HEK293 (cell line): ENCODE measurements at regions not wholly inside any gene's neighbourhood (a gene's known extent, or its start where the extent isn't known, plus 50 kb on each side); places are given as distances from the start of the nearest gene placed in this dataset.

Source experiments
- CTCF ChIA-PET: fragments of 350-600 bp; formaldehyde crosslinking; extraction: SDS; loops from one replicate; lab custom pipeline; 2021; ENCODE audit warnings: antibody characterized with exemption; lab: Yijun Ruan, JAX
- POLR2A ChIA-PET: fragments of 300-600 bp; formaldehyde crosslinking; extraction: SDS; loops from one replicate; lab custom pipeline; 2020; ENCODE audit warnings: antibody characterized with exemption, inconsistent platforms; lab: Yijun Ruan, JAX
- H3K27ac ChIP-seq: fragments of 200-500 bp; sonication (Bioruptor generic); 2 replicates; pipeline ENCODE4 v1.5.1; 2014; ENCODE audit warnings: low read depth, low read length, control low read depth, inconsistent platforms; ENCODE audit errors: extremely low read depth
- H3K36me3 ChIP-seq, 2 experiments: fragments of 200-500 bp in 1 of 2; sonication (Bioruptor generic) in 1 of 2; 1 replicate in 1 of 2; 2 replicates in 1 of 2; pipeline ENCODE4 v1.5.1; 2014 to 2017; ENCODE audit warnings: inconsistent platforms in 2 of 2, low read length in 2 of 2; ENCODE audit not compliant: control insufficient read depth in 2 of 2, insufficient read depth in 1 of 2
- H3K4me1 ChIP-seq: fragments of 200-500 bp; sonication (Bioruptor generic); 2 replicates; pipeline ENCODE4 v1.5.1; 2014; ENCODE audit warnings: mild to moderate bottlenecking, low read length, inconsistent platforms; ENCODE audit not compliant: control insufficient read depth, insufficient read depth
- H3K4me3 ChIP-seq: 2 replicates; pipeline ENCODE4 v1.5.1; 2011; ENCODE audit warnings: low read depth, mild to moderate bottlenecking, control low read depth, low read length, moderate library complexity
- H3K9me3 ChIP-seq: fragments of 200-500 bp; sonication (Bioruptor generic); 2 replicates; pipeline ENCODE4 v1.5.1; 2014; ENCODE audit warnings: low read depth, low read length, inconsistent platforms; ENCODE audit not compliant: control insufficient read depth, insufficient read depth
- HOXD13 ChIP-seq: sonication (generic); formaldehyde crosslinking; IDR thresholded peaks from 2 replicates; pipeline ENCODE4 v1.8.0; 2022; ENCODE audit warnings: missing genetic modification reagents, borderline replicate concordance
- KLF7 ChIP-seq: fragments of 450-650 bp; formaldehyde crosslinking; IDR thresholded peaks from 2 replicates; pipeline ENCODE4 v1.5.1; 2016; ENCODE audit warnings: missing biosample characterization, missing genetic modification characterization, borderline replicate concordance
- PBX3 ChIP-seq: sonication (generic); formaldehyde crosslinking; IDR thresholded peaks from 2 replicates; pipeline ENCODE4 v1.8.1; 2022; ENCODE audit warnings: mild to moderate bottlenecking, moderate library complexity, missing genetic modification reagents
- PRDM10 ChIP-seq: fragments of 450-650 bp; formaldehyde crosslinking; IDR thresholded peaks from 2 replicates; pipeline ENCODE4 v1.5.1; 2016; ENCODE audit warnings: missing biosample characterization, missing genetic modification characterization
- RBAK ChIP-seq: fragments of 450-650 bp; formaldehyde crosslinking; IDR thresholded peaks from 2 replicates; pipeline ENCODE4 v1.5.1; 2016; ENCODE audit warnings: missing biosample characterization, missing genetic modification characterization
- WT1 ChIP-seq: fragments of 450-650 bp; formaldehyde crosslinking; IDR thresholded peaks from 2 replicates; pipeline ENCODE4 v1.5.1; 2016; ENCODE audit warnings: missing biosample characterization, missing genetic modification characterization
- ZBTB21 ChIP-seq: fragments of 450-650 bp; formaldehyde crosslinking; IDR thresholded peaks from 2 replicates; pipeline ENCODE4 v1.5.1; 2017; ENCODE audit warnings: missing biosample characterization, missing genetic modification characterization
- ZBTB8A ChIP-seq: fragments of 450-650 bp; formaldehyde crosslinking; IDR thresholded peaks from 2 replicates; pipeline ENCODE4 v1.5.1; 2016; ENCODE audit warnings: missing biosample characterization, missing genetic modification characterization
- ZFHX2 ChIP-seq: fragments of 450-650 bp; formaldehyde crosslinking; conservative IDR thresholded peaks from 2 replicates; pipeline ENCODE4 v1.5.1; 2016; ENCODE audit warnings: missing biosample characterization, missing genetic modification characterization
- ZNF121 ChIP-seq: fragments of 450-650 bp; formaldehyde crosslinking; IDR thresholded peaks from 2 replicates; pipeline ENCODE4 v1.5.1; 2016; ENCODE audit warnings: missing biosample characterization, missing genetic modification characterization
- ZNF175 ChIP-seq: fragments of 450-650 bp; formaldehyde crosslinking; IDR thresholded peaks from 2 replicates; pipeline ENCODE4 v1.5.1; 2016; ENCODE audit warnings: missing biosample characterization, missing genetic modification characterization
- ZNF2 ChIP-seq: fragments of 450-650 bp; formaldehyde crosslinking; IDR thresholded peaks from 2 replicates; pipeline ENCODE4 v1.5.1; 2016; ENCODE audit warnings: missing biosample characterization, missing genetic modification characterization
- ZNF239 ChIP-seq: fragments of 450-650 bp; formaldehyde crosslinking; IDR thresholded peaks from 2 replicates; pipeline ENCODE4 v1.5.1; 2016; ENCODE audit warnings: missing biosample characterization, missing genetic modification characterization
- ZNF266 ChIP-seq: fragments of 450-650 bp; formaldehyde crosslinking; IDR thresholded peaks from 2 replicates; pipeline ENCODE4 v1.5.1; 2016; ENCODE audit warnings: missing biosample characterization, missing genetic modification characterization, low read depth
- ZNF280C ChIP-seq: fragments of 450-650 bp; formaldehyde crosslinking; IDR thresholded peaks from 2 replicates; pipeline ENCODE4 v1.5.1; 2016; ENCODE audit warnings: missing biosample characterization, missing genetic modification characterization
- ZNF350 ChIP-seq: fragments of 450-650 bp; formaldehyde crosslinking; IDR thresholded peaks from 2 replicates; pipeline ENCODE4 v1.5.0; 2017; ENCODE audit warnings: missing biosample characterization, mild to moderate bottlenecking, missing genetic modification characterization
- ZNF510 ChIP-seq: fragments of 450-650 bp; formaldehyde crosslinking; IDR thresholded peaks from 2 replicates; pipeline ENCODE4 v1.5.1; 2018; ENCODE audit warnings: mild to moderate bottlenecking, missing genetic modification characterization, missing biosample characterization; ENCODE audit not compliant: insufficient replicate concordance
- ZNF514 ChIP-seq: fragments of 450-650 bp; formaldehyde crosslinking; IDR thresholded peaks from 2 replicates; pipeline ENCODE4 v1.5.1; 2016; ENCODE audit warnings: missing biosample characterization, missing genetic modification characterization
- ZNF549 ChIP-seq: fragments of 450-650 bp; IDR thresholded peaks from 2 replicates; pipeline ENCODE4 v1.5.1; 2018; ENCODE audit warnings: missing biosample characterization, missing genetic modification characterization, mild to moderate bottlenecking, inconsistent platforms, moderate library complexity
- ZNF610 ChIP-seq: fragments of 450-650 bp; formaldehyde crosslinking; IDR thresholded peaks from 2 replicates; pipeline ENCODE4 v1.5.1; 2016; ENCODE audit warnings: missing biosample characterization, missing genetic modification characterization, borderline replicate concordance
- ZNF624 ChIP-seq: fragments of 450-650 bp; formaldehyde crosslinking; IDR thresholded peaks from 2 replicates; pipeline ENCODE4 v1.5.1; 2017; ENCODE audit warnings: missing biosample characterization, missing genetic modification characterization
- ZNF785 ChIP-seq: fragments of 450-650 bp; formaldehyde crosslinking; IDR thresholded peaks from 2 replicates; pipeline ENCODE4 v1.5.1; 2016; ENCODE audit warnings: missing biosample characterization, missing genetic modification characterization
- TF ChIP-seq, protein P1 (sequence below): fragments of 450-650 bp; formaldehyde crosslinking; IDR thresholded peaks from 2 replicates; pipeline ENCODE4 v1.5.1; 2016; ENCODE audit warnings: missing biosample characterization, missing genetic modification characterization

- ChIA-PET POLR2A (no interaction called here), CTCF (interaction anchor here (0.7 kb wide), 1 partner anchor 155 kb away, joined by 4 read pairs; no protein-coding TSS in a partner anchor)
- no peak overlapping the region for H3K4me3 ChIP-seq
- H3K36me3 ChIP-seq = no peaks in the 10 kb centered on the region
- TF ChIP-seq ZNF2 (tag by site-specific recombination) (no peak), HOXD13 (CRISPR knock-in tag) (no peak), ZBTB21 (tag by site-specific recombination) (no peak), KLF7 (tag by site-specific recombination) (no peak), ZNF549 (tag by site-specific recombination) (no peak), ZNF239 (tag by site-specific recombination) (no peak), ZNF510 (tag by site-specific recombination) (no peak), PRDM10 (tag by site-specific recombination) (no peak), WT1 (tag by site-specific recombination) (no peak), ZNF514 (tag by site-specific recombination) (no peak), ZBTB8A (tag by site-specific recombination) (no peak), ZNF175 (tag by site-specific recombination) (no peak), ZNF266 (no peak)
- H3K9me3 ChIP-seq = no peaks in the 10 kb centered on the region
- no peak overlapping the region for H3K27ac ChIP-seq
- no peaks in the 10 kb centered on the region for H3K4me1 ChIP-seq
Measured at GRCh38 chr1:189681252-189681919, 796.3 kb downstream of the BRINP3 start.

GRCh38 chr1:189682591-189682990 lies 795.1 kb downstream of the BRINP3 start:
- CTCF ChIA-PET = no interaction called here
- H3K27ac ChIP-seq = no peak overlapping the region
- POLR2A ChIA-PET = no interaction called here
- TF ChIP-seq PBX3 (no peak), ZNF350 (tag by site-specific recombination) (no peak), ZNF175 (tag by site-specific recombination) (no peak), ZNF785 (tag by site-specific recombination) (no peak), ZNF121 (tag by site-specific recombination) (no peak), ZFHX2 (tag by site-specific recombination) (no peak), ZNF610 (tag by site-specific recombination) (no peak), ZNF624 (tag by site-specific recombination) (no peak), RBAK (no peak), ZNF280C (tag by site-specific recombination) (no peak), PRDM10 (tag by site-specific recombination) (no peak)
- TF ChIP-seq, protein P1, sequence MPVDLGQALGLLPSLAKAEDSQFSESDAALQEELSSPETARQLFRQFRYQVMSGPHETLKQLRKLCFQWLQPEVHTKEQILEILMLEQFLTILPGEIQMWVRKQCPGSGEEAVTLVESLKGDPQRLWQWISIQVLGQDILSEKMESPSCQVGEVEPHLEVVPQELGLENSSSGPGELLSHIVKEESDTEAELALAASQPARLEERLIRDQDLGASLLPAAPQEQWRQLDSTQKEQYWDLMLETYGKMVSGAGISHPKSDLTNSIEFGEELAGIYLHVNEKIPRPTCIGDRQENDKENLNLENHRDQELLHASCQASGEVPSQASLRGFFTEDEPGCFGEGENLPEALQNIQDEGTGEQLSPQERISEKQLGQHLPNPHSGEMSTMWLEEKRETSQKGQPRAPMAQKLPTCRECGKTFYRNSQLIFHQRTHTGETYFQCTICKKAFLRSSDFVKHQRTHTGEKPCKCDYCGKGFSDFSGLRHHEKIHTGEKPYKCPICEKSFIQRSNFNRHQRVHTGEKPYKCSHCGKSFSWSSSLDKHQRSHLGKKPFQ (tag by site-specific recombination) = no peak

More at GRCh38 chr1:189682591-189682990, 795.1 kb downstream of the BRINP3 start:
- H3K36me3 ChIP-seq = no peaks in the 10 kb centered on the region
- H3K9me3 ChIP-seq = no peaks in the 10 kb centered on the region
- no peak overlapping the region for H3K4me3 ChIP-seq
- H3K4me1 ChIP-seq = no peaks in the 10 kb centered on the region
